ENCODE measurements at regions not wholly inside any gene's neighbourhood (a gene's known extent, or its start where the extent isn't known, plus 50 kb on each side); places are given as distances from the start of the nearest gene placed in this dataset.
"Not testable (repeated sequence)": the region's sequence is repeated elsewhere in the genome, so short reads cannot be mapped to it uniquely, and the experiment has no call there.

DNA sequence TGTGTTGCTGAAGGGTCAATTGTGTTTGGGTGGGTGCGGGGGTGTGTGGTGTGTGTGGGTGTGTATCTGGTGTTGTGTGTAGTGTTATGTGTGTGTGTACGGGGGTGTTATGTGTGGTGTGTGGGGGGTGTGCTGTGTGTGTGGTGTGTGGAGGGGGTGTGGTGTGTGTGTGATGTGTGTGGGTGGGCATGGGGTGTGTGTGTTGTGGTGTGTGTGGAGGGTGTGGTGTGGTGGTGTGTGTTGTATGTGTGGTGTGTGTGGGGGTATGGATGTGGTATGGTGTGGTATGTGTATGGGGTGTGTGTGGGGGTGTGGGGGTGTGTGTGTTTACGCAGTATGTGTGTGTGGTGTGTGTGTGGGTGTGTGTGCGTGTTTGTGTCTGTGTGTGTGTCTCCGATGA lies 110.8 kb downstream of the ZNF22 start:
- H3K9me3 ChIP-seq (ENCODE audit: control insufficient read depth in 1 of 2, low read length in 2 of 2) = no peaks in the 10 kb centered on the region
- H3K4me3 ChIP-seq (ENCODE audit: low read depth in 1 of 2, low read length in 2 of 2) = no peak overlapping the region
- no peak overlapping the region for H3K27ac ChIP-seq (ENCODE audit: low read depth, low read length)
- no peaks in the 10 kb centered on the region for H3K27me3 ChIP-seq (ENCODE audit: control insufficient read depth in 1 of 2, insufficient read depth in 2 of 2, low read length in 2 of 2)
- no peaks in the 10 kb centered on the region for H3K4me1 ChIP-seq (ENCODE audit: control insufficient read depth in 1 of 2, insufficient read depth in 2 of 2, low read length in 2 of 2)
- H3K9ac ChIP-seq (ENCODE audit: low read depth in 1 of 2, low read length in 2 of 2) = no peak overlapping the region
- H3K36me3 ChIP-seq (ENCODE audit: control insufficient read depth in 1 of 2, insufficient read depth in 2 of 2, low read length in 2 of 2) = no peaks in the 10 kb centered on the region

DNA sequence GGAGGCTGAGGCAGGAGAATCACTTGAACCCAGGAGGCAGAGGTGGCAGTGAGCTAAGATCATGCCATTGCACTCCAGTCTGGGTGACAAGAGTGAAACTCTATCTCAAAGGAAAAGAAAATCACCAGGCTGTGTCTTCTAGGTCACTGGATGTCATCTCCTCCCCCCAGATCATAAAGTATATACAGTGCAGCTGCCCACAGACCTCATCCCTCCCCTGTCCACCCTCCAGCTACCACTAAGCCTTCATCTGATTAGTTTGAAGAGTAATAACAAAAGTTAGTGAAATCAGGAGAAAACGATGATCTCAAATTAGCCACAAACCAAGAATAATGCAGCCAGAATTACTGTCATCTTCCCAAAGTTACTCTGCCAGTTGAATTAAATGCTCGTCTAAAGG lies 117.2 kb downstream of the ZNF22 start:
- not testable (repeated sequence) for H3K9ac ChIP-seq (ENCODE audit: low read depth in 1 of 2, low read length in 2 of 2); H3K27me3 ChIP-seq (ENCODE audit: control insufficient read depth in 1 of 2, insufficient read depth in 2 of 2, low read length in 2 of 2); H3K27ac ChIP-seq (ENCODE audit: low read depth, low read length); H3K4me3 ChIP-seq (ENCODE audit: low read depth in 1 of 2, low read length in 2 of 2); H3K9me3 ChIP-seq (ENCODE audit: control insufficient read depth in 1 of 2, low read length in 2 of 2); H3K36me3 ChIP-seq (ENCODE audit: control insufficient read depth in 1 of 2, insufficient read depth in 2 of 2, low read length in 2 of 2); H3K4me1 ChIP-seq (ENCODE audit: control insufficient read depth in 1 of 2, insufficient read depth in 2 of 2, low read length in 2 of 2)

DNA sequence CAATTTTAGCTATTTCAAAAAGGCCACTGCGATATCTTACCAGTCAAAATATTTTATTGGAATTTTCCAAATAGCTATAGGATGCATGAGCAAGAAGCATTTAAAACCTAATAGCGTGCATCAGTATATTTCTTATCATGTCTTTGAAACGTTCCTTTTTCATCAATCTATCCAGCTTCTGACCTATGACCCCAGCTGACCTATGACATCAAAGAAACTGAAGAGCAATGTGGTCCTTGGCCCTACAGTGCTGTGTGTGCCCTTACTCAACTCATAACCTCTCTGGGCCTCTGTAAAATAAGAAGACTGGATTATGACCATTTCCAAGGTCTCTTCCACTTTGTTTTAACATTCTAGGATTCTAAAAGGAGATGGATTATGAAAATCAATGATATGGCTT lies 118.2 kb downstream of the ZNF22 start:
- no peaks in the 10 kb centered on the region for H3K4me1 ChIP-seq (ENCODE audit: control insufficient read depth in 1 of 2, insufficient read depth in 2 of 2, low read length in 2 of 2)
- H3K4me3 ChIP-seq (ENCODE audit: low read depth in 1 of 2, low read length in 2 of 2) = no peak overlapping the region
- H3K9ac ChIP-seq (ENCODE audit: low read depth in 1 of 2, low read length in 2 of 2) = no peak overlapping the region
- no peaks in the 10 kb centered on the region for H3K36me3 ChIP-seq (ENCODE audit: control insufficient read depth in 1 of 2, insufficient read depth in 2 of 2, low read length in 2 of 2)
- no peaks in the 10 kb centered on the region for H3K27me3 ChIP-seq (ENCODE audit: control insufficient read depth in 1 of 2, insufficient read depth in 2 of 2, low read length in 2 of 2)
- no peak overlapping the region for H3K27ac ChIP-seq (ENCODE audit: low read depth, low read length)
- H3K9me3 ChIP-seq (ENCODE audit: control insufficient read depth in 1 of 2, low read length in 2 of 2) = no peaks in the 10 kb centered on the region

DNA sequence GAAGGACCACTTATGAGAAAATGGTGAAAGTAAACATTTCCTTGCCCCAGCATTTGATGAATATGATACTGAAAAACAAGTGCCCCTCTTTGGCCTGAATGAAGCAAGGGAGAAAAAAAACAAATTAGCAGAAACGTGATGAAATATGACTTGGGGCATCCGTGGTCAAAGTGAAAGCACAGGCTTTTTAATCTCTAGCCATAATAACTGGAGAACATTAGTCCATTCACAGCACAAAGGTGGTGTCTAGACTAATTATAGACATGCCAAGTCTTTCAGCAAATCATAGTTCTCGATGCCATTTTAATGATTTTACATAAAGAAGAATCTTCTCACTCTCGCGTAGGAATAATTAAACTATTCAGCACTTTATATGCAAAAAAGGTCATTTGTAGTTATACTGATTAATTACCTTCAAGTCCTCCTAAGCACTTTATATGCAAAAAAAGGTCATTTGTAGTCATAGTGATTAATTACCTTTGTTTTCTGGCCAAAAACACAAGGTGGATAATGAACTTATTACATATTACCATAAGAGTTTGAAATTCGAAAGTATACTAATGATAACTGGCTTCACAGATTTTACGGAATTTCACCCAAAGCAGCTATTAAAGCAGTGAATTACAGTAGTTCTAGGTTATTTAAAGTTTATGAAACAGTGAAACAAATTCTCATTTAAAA lies 121.6 kb downstream of the ZNF22 start:
- H3K27me3 ChIP-seq (ENCODE audit: control insufficient read depth in 1 of 2, insufficient read depth in 2 of 2, low read length in 2 of 2); H3K36me3 ChIP-seq (ENCODE audit: control insufficient read depth in 1 of 2, insufficient read depth in 2 of 2, low read length in 2 of 2); H3K4me1 ChIP-seq (ENCODE audit: control insufficient read depth in 1 of 2, insufficient read depth in 2 of 2, low read length in 2 of 2); H3K4me3 ChIP-seq (ENCODE audit: low read depth in 1 of 2, low read length in 2 of 2); H3K9ac ChIP-seq (ENCODE audit: low read depth in 1 of 2, low read length in 2 of 2); H3K27ac ChIP-seq (ENCODE audit: low read depth, low read length); H3K9me3 ChIP-seq (ENCODE audit: control insufficient read depth in 1 of 2, low read length in 2 of 2): not testable (repeated sequence)

DNA sequence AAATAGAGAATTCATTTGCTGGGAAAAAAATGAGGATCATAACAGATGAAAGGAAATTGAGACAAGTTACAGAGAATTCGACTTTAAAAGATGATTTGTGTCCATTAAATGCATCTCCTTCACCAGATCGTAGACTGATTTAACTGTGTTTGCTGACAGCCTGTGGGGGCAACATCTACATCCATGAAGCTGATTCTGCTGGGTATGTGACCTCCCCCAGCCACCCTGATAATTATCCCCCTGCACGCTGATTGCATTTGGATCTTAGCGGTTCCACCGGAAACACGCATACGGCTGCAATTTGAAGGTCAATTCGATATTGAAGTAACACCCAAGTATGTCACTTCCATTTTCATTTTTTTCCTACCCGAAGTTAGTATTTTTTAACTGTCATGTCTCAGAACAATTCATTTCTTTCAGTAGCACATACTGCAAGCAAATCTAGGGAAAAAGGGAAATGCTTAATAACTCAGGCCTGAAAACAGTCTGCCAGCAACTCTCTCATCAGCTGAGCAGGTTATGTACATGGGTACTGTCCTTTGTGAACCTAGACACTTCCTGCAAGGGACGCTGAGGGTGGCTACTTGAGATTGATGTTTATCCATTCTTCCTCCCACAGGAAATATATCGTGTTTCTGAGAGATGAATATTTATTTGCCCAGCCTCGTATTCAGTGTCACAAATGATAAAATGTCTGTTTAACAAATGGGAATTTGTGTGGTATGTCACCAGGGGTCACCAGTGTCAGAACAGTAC lies 134.9 kb downstream of the ZNF22 start:
- Histone ChIP-seq H3K27ac (ENCODE audit: low read depth, low read length) (no peak overlapping the region), H3K4me3 (ENCODE audit: low read depth in 1 of 2, low read length in 2 of 2) (no peak overlapping the region), H3K27me3 (ENCODE audit: control insufficient read depth in 1 of 2, insufficient read depth in 2 of 2, low read length in 2 of 2) (no peaks in the 10 kb centered on the region), H3K36me3 (ENCODE audit: control insufficient read depth in 1 of 2, insufficient read depth in 2 of 2, low read length in 2 of 2) (no peaks in the 10 kb centered on the region), H3K9ac (ENCODE audit: low read depth in 1 of 2, low read length in 2 of 2) (no peak overlapping the region), H3K4me1 (ENCODE audit: control insufficient read depth in 1 of 2, insufficient read depth in 2 of 2, low read length in 2 of 2) (no peaks in the 10 kb centered on the region), H3K9me3 (ENCODE audit: control insufficient read depth in 1 of 2, low read length in 2 of 2) (no peaks in the 10 kb centered on the region)

DNA sequence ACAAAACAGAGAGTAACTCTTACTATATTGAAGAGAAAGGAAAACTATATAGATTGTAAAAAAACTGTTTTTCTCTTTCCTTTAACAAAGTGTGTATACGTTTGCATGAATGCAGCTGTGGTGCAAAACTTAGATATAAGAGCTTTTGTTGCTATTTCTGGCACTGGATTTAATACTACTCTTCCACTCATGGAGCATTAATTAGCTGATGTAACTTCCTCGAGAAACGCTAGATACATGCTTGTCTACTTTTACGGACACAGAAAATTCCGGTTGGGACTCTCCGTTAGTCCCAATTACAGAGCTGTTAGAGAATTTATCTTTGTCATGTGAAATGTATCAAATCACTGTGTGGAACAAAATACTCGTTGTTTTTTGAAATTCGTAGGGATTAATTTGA lies 135.5 kb downstream of the ZNF22 start:
- no peaks in the 10 kb centered on the region for H3K9me3 ChIP-seq (ENCODE audit: control insufficient read depth in 1 of 2, low read length in 2 of 2)
- H3K4me1 ChIP-seq (ENCODE audit: control insufficient read depth in 1 of 2, insufficient read depth in 2 of 2, low read length in 2 of 2) = no peaks in the 10 kb centered on the region
- no peak overlapping the region for H3K4me3 ChIP-seq (ENCODE audit: low read depth in 1 of 2, low read length in 2 of 2)
- no peaks in the 10 kb centered on the region for H3K36me3 ChIP-seq (ENCODE audit: control insufficient read depth in 1 of 2, insufficient read depth in 2 of 2, low read length in 2 of 2)
- no peak overlapping the region for H3K27ac ChIP-seq (ENCODE audit: low read depth, low read length)
- no peak overlapping the region for H3K9ac ChIP-seq (ENCODE audit: low read depth in 1 of 2, low read length in 2 of 2)
- no peaks in the 10 kb centered on the region for H3K27me3 ChIP-seq (ENCODE audit: control insufficient read depth in 1 of 2, insufficient read depth in 2 of 2, low read length in 2 of 2)

DNA sequence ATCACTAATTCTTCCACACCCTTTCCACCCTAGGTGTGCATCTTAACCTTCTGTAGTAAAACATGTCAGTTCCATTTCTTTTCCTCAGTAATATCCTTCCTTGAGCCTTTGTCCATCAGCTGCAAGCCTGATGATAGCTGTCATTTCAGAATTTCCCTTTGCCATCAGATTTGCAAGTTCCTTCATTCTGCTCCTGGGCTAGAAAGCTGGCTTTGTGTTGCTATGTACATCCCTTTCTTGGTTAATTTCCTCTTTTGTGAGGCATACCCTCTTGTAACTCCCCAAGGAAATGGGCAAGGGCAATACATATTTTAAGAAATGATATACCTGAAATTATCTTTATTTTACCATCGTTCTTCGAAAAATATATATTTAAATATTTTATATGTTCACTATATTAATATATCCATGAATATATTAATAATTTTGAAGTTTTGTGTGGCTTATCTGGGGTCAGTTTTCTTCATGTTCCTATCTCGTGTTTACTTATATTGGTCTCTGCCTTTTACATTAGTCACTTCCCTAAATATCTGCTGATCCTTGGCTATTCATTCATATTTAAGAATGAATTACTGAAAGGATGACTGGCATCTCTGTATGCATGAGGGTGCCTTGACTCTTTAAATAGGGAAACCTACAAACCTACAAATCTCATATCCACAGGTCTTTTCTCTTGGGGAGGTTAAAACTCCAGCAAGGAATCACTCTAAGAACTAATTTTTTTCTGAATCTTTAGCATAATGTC lies 143.8 kb downstream of the ZNF22 start:
- Histone ChIP-seq H3K27ac (ENCODE audit: low read depth, low read length) (no peak overlapping the region), H3K36me3 (ENCODE audit: control insufficient read depth in 1 of 2, insufficient read depth in 2 of 2, low read length in 2 of 2) (no peaks in the 10 kb centered on the region), H3K27me3 (ENCODE audit: control insufficient read depth in 1 of 2, insufficient read depth in 2 of 2, low read length in 2 of 2) (no peaks in the 10 kb centered on the region), H3K9me3 (ENCODE audit: control insufficient read depth in 1 of 2, low read length in 2 of 2) (no peaks in the 10 kb centered on the region), H3K9ac (ENCODE audit: low read depth in 1 of 2, low read length in 2 of 2) (no peak overlapping the region), H3K4me3 (ENCODE audit: low read depth in 1 of 2, low read length in 2 of 2) (no peak overlapping the region), H3K4me1 (ENCODE audit: control insufficient read depth in 1 of 2, insufficient read depth in 2 of 2, low read length in 2 of 2) (no peaks in the 10 kb centered on the region)

DNA sequence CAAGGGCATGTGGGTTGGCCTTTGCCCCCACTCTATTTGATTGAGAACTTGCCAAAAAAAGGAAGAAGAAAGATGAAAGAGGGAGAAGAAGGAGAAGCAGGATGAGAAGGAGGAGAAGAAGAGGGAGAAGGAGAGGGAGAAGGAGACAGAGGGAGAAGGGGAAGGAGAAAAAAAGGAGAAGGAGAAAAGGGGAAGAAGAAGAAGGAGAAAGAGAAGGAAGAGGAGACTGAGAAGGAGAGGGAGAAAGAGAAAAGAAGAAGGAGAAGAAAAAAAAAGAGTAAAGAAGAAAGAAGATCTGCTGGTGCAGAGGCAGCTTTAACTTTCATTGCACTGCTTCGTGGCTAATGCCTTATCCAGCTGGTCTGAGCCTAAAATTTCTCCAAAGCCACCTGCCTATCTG lies 144.4 kb downstream of the ZNF22 start:
- H3K36me3 ChIP-seq (ENCODE audit: control insufficient read depth in 1 of 2, insufficient read depth in 2 of 2, low read length in 2 of 2); H3K4me3 ChIP-seq (ENCODE audit: low read depth in 1 of 2, low read length in 2 of 2); H3K27ac ChIP-seq (ENCODE audit: low read depth, low read length); H3K4me1 ChIP-seq (ENCODE audit: control insufficient read depth in 1 of 2, insufficient read depth in 2 of 2, low read length in 2 of 2); H3K9ac ChIP-seq (ENCODE audit: low read depth in 1 of 2, low read length in 2 of 2); H3K9me3 ChIP-seq (ENCODE audit: control insufficient read depth in 1 of 2, low read length in 2 of 2); H3K27me3 ChIP-seq (ENCODE audit: control insufficient read depth in 1 of 2, insufficient read depth in 2 of 2, low read length in 2 of 2): not testable (repeated sequence)

DNA sequence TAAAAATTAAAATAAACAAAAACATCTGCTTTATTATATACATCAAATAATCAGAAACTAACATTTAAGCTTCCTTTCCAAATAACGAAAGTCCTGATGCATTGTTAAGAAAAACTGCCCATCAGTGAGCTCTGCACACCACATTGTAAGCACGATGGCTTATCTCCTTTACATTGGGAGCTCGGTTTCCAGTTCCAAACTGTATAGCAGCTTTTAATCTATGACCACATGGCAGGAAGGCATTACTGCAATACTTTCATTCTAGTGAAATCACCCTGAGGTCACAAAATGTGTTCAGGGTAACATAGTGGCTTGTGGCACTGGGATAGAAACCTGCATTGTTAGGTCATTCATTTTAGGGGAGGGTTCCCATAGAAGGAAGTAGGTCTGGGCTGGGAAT lies 146.3 kb downstream of the ZNF22 start:
- Histone ChIP-seq H3K36me3 (ENCODE audit: control insufficient read depth in 1 of 2, insufficient read depth in 2 of 2, low read length in 2 of 2) (no peaks in the 10 kb centered on the region), H3K27ac (ENCODE audit: low read depth, low read length) (no peak overlapping the region), H3K4me1 (ENCODE audit: control insufficient read depth in 1 of 2, insufficient read depth in 2 of 2, low read length in 2 of 2) (no peaks in the 10 kb centered on the region), H3K27me3 (ENCODE audit: control insufficient read depth in 1 of 2, insufficient read depth in 2 of 2, low read length in 2 of 2) (no peaks in the 10 kb centered on the region), H3K9ac (ENCODE audit: low read depth in 1 of 2, low read length in 2 of 2) (no peak overlapping the region), H3K4me3 (ENCODE audit: low read depth in 1 of 2, low read length in 2 of 2) (no peak overlapping the region), H3K9me3 (ENCODE audit: control insufficient read depth in 1 of 2, low read length in 2 of 2) (no peaks in the 10 kb centered on the region)

DNA sequence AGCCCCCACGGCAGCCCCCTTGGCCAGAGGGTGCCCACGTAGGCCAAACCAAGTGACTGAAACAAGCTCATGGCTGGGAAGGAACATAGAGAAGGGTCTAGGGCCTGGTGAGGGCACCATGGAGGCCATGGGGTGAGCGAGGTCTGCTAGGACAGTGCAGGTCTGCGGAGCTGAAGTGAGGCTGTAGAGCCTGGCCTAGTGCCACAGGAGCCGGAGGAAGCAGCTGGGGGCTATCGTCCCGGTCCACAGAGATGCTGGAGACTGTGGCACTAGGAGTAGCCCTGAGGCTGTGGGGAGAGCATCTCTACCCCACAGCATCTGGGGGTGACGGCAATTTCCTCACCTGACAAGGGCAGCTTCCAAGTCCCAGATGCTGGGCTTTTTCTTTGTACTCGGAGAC lies 150.3 kb downstream of the ZNF22 start:
- Histone ChIP-seq H3K27me3 (ENCODE audit: control insufficient read depth in 1 of 2, insufficient read depth in 2 of 2, low read length in 2 of 2) (no peaks in the 10 kb centered on the region), H3K9me3 (ENCODE audit: control insufficient read depth in 1 of 2, low read length in 2 of 2) (no peaks in the 10 kb centered on the region), H3K36me3 (ENCODE audit: control insufficient read depth in 1 of 2, insufficient read depth in 2 of 2, low read length in 2 of 2) (no peaks in the 10 kb centered on the region), H3K4me3 (ENCODE audit: low read depth in 1 of 2, low read length in 2 of 2) (no peak overlapping the region), H3K27ac (ENCODE audit: low read depth, low read length) (no peak overlapping the region), H3K4me1 (ENCODE audit: control insufficient read depth in 1 of 2, insufficient read depth in 2 of 2, low read length in 2 of 2) (no peaks in the 10 kb centered on the region), H3K9ac (ENCODE audit: low read depth in 1 of 2, low read length in 2 of 2) (no peak overlapping the region)

Data from duodenal mucosa (tissue), 2 donors.